Body of pancreas (tissue), 4 donors: ENCODE measurements at regions not wholly inside any gene's neighbourhood (a gene's known extent, or its start where the extent isn't known, plus 50 kb on each side); places are given as distances from the start of the nearest gene placed in this dataset.

ENCODE experiments used
- ATAC-seq: fragments of 150-250 bp; one replicate; pipeline ENCODE4 v1.9.1; 2016
- DNase-seq, 4 donors: peaks; one replicate each; pipeline ENCODE4 v3.0.0-alpha.2; 2019
- H3K27ac ChIP-seq, 4 donors: fragments of 200-600 bp; sonication (generic); 1 replicate in 3 of 4; 2 replicates in 1 of 4; pipeline versions ENCODE4 v1.5.1 to v1.6.1; 2016 to 2019; ENCODE audit warnings: mild to moderate bottlenecking in 1 of 4, mixed read lengths in 1 of 4, moderate library complexity in 1 of 4
- H3K27me3 ChIP-seq, 2 donors: fragments of 200-600 bp; sonication (generic); one replicate each; pipeline ENCODE4 v1.6.0; 2016; ENCODE audit warnings: mild to moderate bottlenecking in 1 of 2
- H3K36me3 ChIP-seq, 2 donors: fragments of 200-600 bp; sonication (generic); replicated peaks in 1 of 2; 2 replicates each; pipeline ENCODE4 v1.5.1; 2016; ENCODE audit warnings: low read depth in 2 of 2; ENCODE audit not compliant: insufficient read depth in 1 of 2
- H3K4me1 ChIP-seq: fragments of 200-600 bp; sonication (generic); one replicate; pipeline ENCODE4 v1.6.0; 2016
- H3K4me3 ChIP-seq, 2 donors: fragments of 200-600 bp; sonication (generic); 1 replicate in 1 of 2; 2 replicates in 1 of 2; pipeline ENCODE4 v1.5.1; 2016 to 2019
- H3K9me3 ChIP-seq, 3 donors: fragments of 200-600 bp; sonication (generic); 1 replicate in 2 of 3; 2 replicates in 1 of 3; pipeline ENCODE4 v1.5.1; 2016
- POLR2A ChIP-seq, 3 donors: fragments of 450-650 bp; IDR thresholded peaks; one replicate each; pipeline ENCODE4 v1.6.1; 2016; ENCODE audit warnings: antibody characterized with exemption in 3 of 3, mild to moderate bottlenecking in 2 of 3
- WGBS, 2 donors: methylation state at CpG; one replicate each; pipeline ENCODE4 v1.1.5; 2017; 5-methylcytosine and 5-hydroxymethylcytosine counted together
- intact Hi-C: fragments of 100-400 bp; cut with DNase I; formaldehyde crosslinking; loops from one replicate; pipeline ENCODE4 v1.15.1; 2023
- TF ChIP-seq, protein P1 (sequence below), 7 experiments: fragments of 450-650 bp in 4 of 7; fragments of 200-600 bp in 3 of 7; sonication (generic) in 3 of 7; IDR thresholded peaks; one replicate each; pipeline ENCODE4 v1.5.1; 2016 to 2019; ENCODE audit warnings: antibody characterized with exemption in 7 of 7

DNA sequence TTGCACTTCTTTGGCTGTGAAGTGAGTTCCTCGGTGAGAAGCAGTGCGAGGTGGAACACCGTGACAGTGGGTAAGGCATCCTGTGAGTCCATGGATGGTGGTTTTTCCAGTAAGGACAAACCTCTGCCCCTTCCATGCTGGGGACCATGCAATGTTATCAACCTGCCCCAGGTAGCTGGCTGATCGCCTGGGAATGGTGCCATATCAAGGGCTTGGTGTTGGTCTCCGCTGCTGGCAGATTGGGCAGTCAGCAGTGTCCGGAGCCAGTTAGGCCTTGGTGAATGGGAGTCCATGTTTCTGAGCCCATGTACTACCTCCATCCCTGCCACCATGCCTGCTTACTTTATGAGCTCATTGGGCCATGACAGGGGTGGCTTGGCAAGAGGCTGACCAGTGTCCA, 114.7 kb upstream of the C14orf180 start:
- intact Hi-C loops, result no loop called here
- H3K36me3 ChIP-seq, result no peaks in the 10 kb centered on the region
- no peak for TF ChIP-seq POLR2A (IDR thresholded peaks at IDR 0.05)
- TF ChIP-seq, protein P1, sequence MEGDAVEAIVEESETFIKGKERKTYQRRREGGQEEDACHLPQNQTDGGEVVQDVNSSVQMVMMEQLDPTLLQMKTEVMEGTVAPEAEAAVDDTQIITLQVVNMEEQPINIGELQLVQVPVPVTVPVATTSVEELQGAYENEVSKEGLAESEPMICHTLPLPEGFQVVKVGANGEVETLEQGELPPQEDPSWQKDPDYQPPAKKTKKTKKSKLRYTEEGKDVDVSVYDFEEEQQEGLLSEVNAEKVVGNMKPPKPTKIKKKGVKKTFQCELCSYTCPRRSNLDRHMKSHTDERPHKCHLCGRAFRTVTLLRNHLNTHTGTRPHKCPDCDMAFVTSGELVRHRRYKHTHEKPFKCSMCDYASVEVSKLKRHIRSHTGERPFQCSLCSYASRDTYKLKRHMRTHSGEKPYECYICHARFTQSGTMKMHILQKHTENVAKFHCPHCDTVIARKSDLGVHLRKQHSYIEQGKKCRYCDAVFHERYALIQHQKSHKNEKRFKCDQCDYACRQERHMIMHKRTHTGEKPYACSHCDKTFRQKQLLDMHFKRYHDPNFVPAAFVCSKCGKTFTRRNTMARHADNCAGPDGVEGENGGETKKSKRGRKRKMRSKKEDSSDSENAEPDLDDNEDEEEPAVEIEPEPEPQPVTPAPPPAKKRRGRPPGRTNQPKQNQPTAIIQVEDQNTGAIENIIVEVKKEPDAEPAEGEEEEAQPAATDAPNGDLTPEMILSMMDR (IDR thresholded peaks at IDR 0.05), result no peak
- H3K4me1 ChIP-seq, result peaks cover 9% of the 10 kb centered on the region
- no peak for DNase-seq
- WGBS, 2 donors, result 66 to 80% methylated on average over 3 to 6 of the region's 6 CpGs
- H3K27ac ChIP-seq, result no peak overlapping the region
- no peaks in the 10 kb centered on the region for H3K9me3 ChIP-seq
- H3K27me3 ChIP-seq, result peaks cover 0 to 12% of the 10 kb centered on the region in 2 donors
- no peak overlapping the region for H3K4me3 ChIP-seq
- ATAC-seq, result no peak

DNA sequence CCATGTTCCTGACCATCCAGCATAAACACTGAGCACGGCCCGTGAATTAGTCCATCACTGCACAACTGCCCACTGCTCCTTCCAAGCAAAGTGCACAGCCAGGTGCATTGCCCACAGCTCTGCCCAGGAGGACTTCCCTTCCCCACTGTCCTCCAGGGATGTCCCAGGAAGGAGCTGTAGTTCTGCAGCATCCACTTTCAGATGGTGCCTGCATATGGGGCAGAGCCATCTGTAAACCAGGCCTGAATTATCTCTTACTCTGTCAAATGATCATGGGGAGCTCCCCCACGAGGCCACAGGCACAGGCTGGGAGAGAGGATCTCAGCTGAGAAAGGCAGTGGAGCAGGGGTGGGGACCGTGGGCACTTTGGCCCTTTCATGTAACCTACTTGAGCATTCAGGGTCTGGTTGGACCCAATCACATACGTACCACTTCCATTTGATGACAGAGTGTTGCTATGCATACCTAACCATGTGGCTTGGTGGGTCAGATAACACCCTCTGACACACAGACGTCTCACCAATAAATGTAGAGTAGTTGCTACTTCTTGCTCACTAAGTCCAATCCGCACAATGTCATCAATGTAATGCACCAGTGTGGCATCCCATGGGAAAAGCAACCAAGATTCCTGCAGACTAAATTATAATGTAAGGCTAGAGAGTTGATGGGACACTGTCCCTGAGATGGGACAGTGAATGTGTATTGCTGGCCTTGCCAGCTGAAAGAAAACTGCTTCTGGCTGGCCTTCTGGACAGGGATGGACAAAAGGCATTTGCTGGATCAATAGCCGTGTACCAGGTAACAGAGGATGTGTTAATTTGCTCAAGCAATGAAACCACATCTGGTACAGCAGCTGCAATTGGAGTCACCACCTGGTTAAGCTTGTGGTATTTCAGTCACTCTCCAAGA, 113.8 kb upstream of the C14orf180 start:
- Histone ChIP-seq H3K27me3 (peaks cover 0 to 12% of the 10 kb centered on the region in 2 donors), H3K4me1 (peaks cover 9% of the 10 kb centered on the region), H3K36me3 (no peaks in the 10 kb centered on the region), H3K4me3 (no peak overlapping the region), H3K9me3 (no peaks in the 10 kb centered on the region), H3K27ac (no peak overlapping the region)
- no peak for TF ChIP-seq POLR2A (IDR thresholded peaks at IDR 0.05)
- TF ChIP-seq, protein P1 (IDR thresholded peaks at IDR 0.05), result no peak
- DNase-seq, result no peak
- no peak for ATAC-seq
- 71 to 74% methylated on average over 8 of the region's 8 CpGs for WGBS, 2 donors
- intact Hi-C loops, result no loop called here

DNA sequence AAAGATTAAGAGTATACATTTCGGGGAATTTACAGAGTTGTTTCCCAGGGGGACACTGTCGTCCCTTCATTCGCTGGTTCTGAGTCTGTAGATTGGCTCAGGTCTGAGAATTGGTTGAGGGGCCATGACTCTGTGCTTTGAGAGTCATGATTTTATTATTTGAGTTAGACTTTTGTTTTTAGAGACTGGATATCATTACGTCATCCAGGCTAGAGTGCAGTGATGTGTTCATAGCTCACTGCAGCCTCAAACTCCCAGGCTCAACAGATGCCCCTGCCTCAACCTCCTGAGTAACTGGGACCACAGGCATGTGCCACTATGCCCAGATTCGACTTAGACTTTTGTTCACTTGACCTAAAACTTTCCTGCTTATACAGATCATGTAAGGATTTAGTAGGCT, 112.3 kb upstream of the C14orf180 start:
- Histone ChIP-seq H3K4me3 (no peak overlapping the region), H3K27ac (no peak overlapping the region), H3K36me3 (no peaks in the 10 kb centered on the region), H3K4me1 (no peaks in the 10 kb centered on the region), H3K9me3 (no peaks in the 10 kb centered on the region), H3K27me3 (peaks cover 0 to 7% of the 10 kb centered on the region in 2 donors)
- no peak for DNase-seq
- 63 to 69% methylated on average over 5 of the region's 5 CpGs for WGBS, 2 donors
- intact Hi-C loops, result no loop called here
- no peak for TF ChIP-seq POLR2A (IDR thresholded peaks at IDR 0.05)
- TF ChIP-seq, protein P1 (IDR thresholded peaks at IDR 0.05), result no peak
- ATAC-seq, result no peak

DNA sequence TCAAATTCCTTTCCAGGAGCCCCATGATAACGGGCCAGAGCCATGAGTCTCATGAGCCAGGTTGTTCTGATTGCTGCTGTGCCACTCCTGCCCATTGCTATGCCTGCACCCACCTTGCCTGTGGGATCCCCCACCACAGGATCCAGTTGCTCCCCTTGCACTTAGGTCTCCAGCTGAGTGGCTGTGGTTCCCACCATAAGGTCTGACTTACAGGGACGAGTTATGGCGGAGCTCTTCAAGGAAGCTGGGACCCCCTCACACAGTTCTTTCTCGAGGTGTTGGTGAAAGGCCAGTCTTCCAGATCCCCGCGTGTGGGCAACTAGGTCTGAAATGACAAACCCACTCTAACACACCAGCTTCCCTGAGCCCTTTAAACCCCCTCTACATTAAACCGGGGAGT, 111.9 kb upstream of the C14orf180 start:
- DNase-seq (no peak), ATAC-seq (no peak)
- no peaks in the 10 kb centered on the region for H3K4me1 ChIP-seq
- TF ChIP-seq, protein P1 (IDR thresholded peaks at IDR 0.05), result no peak
- no peak for TF ChIP-seq POLR2A (IDR thresholded peaks at IDR 0.05)
- peaks cover 0 to 7% of the 10 kb centered on the region in 2 donors for H3K27me3 ChIP-seq
- no peaks in the 10 kb centered on the region for H3K9me3 ChIP-seq
- intact Hi-C loops, result no loop called here
- no peak overlapping the region for H3K27ac ChIP-seq
- 72 to 80% methylated on average over 7 of the region's 7 CpGs for WGBS, 2 donors
- no peak overlapping the region for H3K4me3 ChIP-seq
- no peaks in the 10 kb centered on the region for H3K36me3 ChIP-seq

DNA sequence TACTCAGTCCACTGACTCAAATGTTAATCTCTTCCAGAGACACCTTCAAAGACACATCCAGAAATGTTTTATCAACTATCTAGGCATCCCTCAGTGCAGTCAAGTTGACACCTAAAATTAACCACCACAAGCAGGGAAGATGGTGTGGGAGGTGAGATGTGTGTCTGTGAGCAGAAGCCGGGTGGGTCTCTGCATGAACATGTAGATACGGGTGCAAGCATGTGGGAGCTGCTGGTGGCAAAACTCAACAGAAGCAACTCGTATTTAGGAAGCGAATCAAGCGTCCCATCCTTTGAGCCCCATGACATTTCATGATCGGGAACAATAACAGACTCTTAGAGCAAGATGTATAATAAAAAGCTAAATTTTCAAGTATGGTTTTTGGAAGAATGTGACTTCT, 110.0 kb upstream of the C14orf180 start:
- no peak overlapping the region for H3K4me3 ChIP-seq
- intact Hi-C loops, result no loop called here
- H3K27ac ChIP-seq, result no peak overlapping the region
- H3K9me3 ChIP-seq, result no peaks in the 10 kb centered on the region
- 66 to 84% methylated on average over 6 of the region's 6 CpGs for WGBS, 2 donors
- no peaks in the 10 kb centered on the region for H3K4me1 ChIP-seq
- TF ChIP-seq, protein P1 (IDR thresholded peaks at IDR 0.05), result no peak
- no peak for TF ChIP-seq POLR2A (IDR thresholded peaks at IDR 0.05)
- ATAC-seq (no peak), DNase-seq (no peak)
- no peaks in the 10 kb centered on the region for H3K36me3 ChIP-seq
- no peaks in the 10 kb centered on the region for H3K27me3 ChIP-seq
